ENCODE measurements at regions not wholly inside any gene's neighbourhood (a gene's known extent, or its start where the extent isn't known, plus 50 kb on each side); places are given as distances from the start of the nearest gene placed in this dataset.

DNA sequence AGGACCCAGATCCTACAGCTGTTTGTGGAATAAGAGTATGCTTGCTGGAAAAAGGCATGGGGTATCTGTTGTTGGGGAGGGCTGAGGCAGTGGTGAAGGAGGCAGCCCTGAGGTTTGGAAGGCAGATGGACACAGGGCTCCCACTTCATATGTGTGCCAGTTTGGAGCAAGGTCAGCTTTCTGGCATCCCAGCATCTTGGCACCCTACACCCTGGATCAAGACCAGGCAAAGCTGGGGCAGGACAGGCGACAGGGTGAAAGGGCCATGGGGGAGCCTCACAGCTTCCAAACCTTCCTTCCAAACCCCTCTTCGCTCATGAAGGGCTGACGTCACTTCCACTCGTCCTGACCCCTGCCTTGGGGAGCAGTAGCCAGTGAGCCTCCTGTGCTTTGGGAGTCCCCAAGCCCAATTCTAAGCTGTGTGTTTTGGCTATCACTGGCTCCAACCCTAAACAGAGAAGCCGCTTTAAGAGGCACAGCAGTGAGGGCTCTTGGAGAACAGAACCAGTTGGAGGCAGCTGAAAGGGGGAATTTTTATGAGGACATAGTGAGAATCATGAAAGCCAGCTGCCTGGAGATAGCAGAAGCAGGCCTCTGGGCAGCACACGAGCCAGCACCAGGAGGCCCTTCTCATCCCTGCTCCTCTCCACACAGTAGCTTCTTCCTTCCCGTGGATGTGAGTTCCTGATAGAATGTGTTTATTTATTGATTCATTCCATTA, 448.6 kb upstream of the CDH4 start:
- Histone ChIP-seq H3K27me3 (replicated peaks in 1 of 2; ENCODE audit: control insufficient read depth in 2 of 2, extremely low read depth in 1 of 2, insufficient read depth in 2 of 2, low read length in 1 of 2) (peaks cover 0 to 3% of the 10 kb centered on the region in 2 experiments), H3K36me3 (ENCODE audit: control insufficient read depth in 2 of 2, extremely low read depth in 1 of 2, insufficient read depth in 1 of 2, low read length in 1 of 2) (no peaks in the 10 kb centered on the region), H3K4me3 (ENCODE audit: control insufficient read depth in 1 of 2, extremely low read depth in 1 of 2, low read length in 1 of 2) (no peak overlapping the region), H3K9me3 (no peaks in the 10 kb centered on the region), H3K27ac (ENCODE audit: low read length) (no peak overlapping the region), H3K4me1 (ENCODE audit: control insufficient read depth in 1 of 2, extremely low read depth in 1 of 2, insufficient read depth in 2 of 2, low read length in 2 of 2) (no peaks in the 10 kb centered on the region)
- Mint-ChIP-seq H3K36me3 (no peaks in the 10 kb centered on the region), H3K27me3 (peaks cover 0 to 8% of the 10 kb centered on the region in 2 donors), H3K9me3 (peaks cover 0 to 12% (median 11%) of the 10 kb centered on the region in 3 donors), H3K27ac (no peak overlapping the region), H3K4me1 (no peaks in the 10 kb centered on the region), H3K4me3 (no peak overlapping the region)
- ChIA-PET CTCF (no interaction called here), POLR2A (no interaction called here)
- no peak for ATAC-seq (replicated peaks in 1 of 4)
- 68% methylated on average over 4 of the region's 7 CpGs for WGBS (ENCODE audit: insufficient coverage)
- DNase-seq = no peak

DNA sequence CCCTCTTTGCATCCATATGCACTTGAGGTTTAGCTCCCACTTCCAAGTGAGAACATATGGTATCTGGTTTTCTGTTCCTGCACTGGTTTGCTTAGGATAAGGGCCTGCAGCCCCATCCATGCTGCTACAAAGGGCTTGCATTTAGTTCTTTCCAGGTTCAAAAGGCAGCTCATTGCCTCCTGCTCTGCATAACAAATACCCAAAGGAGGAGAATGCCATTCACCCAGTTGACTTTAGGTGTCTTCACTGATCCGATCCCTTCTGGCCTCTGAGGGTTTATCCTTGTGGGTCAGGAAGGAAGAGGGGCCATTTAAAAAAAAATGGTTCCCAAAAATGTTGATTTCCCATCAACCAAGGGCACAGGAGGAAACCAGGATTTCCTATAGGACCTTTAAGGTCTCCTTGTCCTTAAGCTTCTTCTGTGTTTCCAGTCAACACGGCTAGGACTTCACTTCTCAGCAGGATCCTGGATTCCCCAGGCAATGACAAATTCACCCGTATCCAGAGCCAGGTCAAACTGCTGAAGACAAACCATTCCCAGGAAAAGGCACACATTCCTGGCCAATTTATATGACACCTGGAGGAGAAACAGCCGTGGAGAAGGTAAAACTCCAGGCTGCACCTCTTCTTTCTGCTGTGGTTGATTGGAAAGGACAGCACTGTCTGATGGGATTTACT, 447.7 kb upstream of the CDH4 start:
- ChIA-PET POLR2A (no interaction called here), CTCF (no interaction called here)
- 60% methylated on average over 1 of the region's 4 CpGs for WGBS (ENCODE audit: insufficient coverage)

GRCh38 chr20:60804918-60805630, 447.0 kb upstream of the CDH4 start:
- Mint-ChIP-seq H3K27me3 (peaks cover 0 to 8% of the 10 kb centered on the region in 2 donors), H3K4me3 (no peak overlapping the region), H3K27ac (no peak overlapping the region), H3K9me3 (peaks cover 0 to 9% (median 8%) of the 10 kb centered on the region in 3 donors), H3K36me3 (no peaks in the 10 kb centered on the region), H3K4me1 (no peaks in the 10 kb centered on the region)
- DNase-seq (no peak), ATAC-seq (replicated peaks in 1 of 4) (no peak)
- Histone ChIP-seq H3K4me1 (ENCODE audit: control insufficient read depth in 1 of 2, extremely low read depth in 1 of 2, insufficient read depth in 2 of 2, low read length in 2 of 2) (no peaks in the 10 kb centered on the region), H3K9me3 (no peaks in the 10 kb centered on the region), H3K4me3 (ENCODE audit: control insufficient read depth in 1 of 2, extremely low read depth in 1 of 2, low read length in 1 of 2) (no peak overlapping the region), H3K27me3 (replicated peaks in 1 of 2; ENCODE audit: control insufficient read depth in 2 of 2, extremely low read depth in 1 of 2, insufficient read depth in 2 of 2, low read length in 1 of 2) (peaks cover 0 to 5% of the 10 kb centered on the region in 2 experiments), H3K36me3 (ENCODE audit: control insufficient read depth in 2 of 2, extremely low read depth in 1 of 2, insufficient read depth in 1 of 2, low read length in 1 of 2) (no peaks in the 10 kb centered on the region), H3K27ac (ENCODE audit: low read length) (no peak overlapping the region)
- ChIA-PET POLR2A (no interaction called here), CTCF (no interaction called here)
- WGBS (ENCODE audit: insufficient coverage) = 13% methylated on average over 3 of the region's 11 CpGs

More for the DNA sequence above, 447.7 kb upstream of the CDH4 start:
- H3K27ac ChIP-seq (ENCODE audit: low read length) = no peak overlapping the region
- peaks cover 0 to 11% (median 9%) of the 10 kb centered on the region in 3 donors for H3K9me3 Mint-ChIP-seq
- no peak overlapping the region for H3K4me3 ChIP-seq (ENCODE audit: control insufficient read depth in 1 of 2, extremely low read depth in 1 of 2, low read length in 1 of 2)
- peaks cover 0 to 5% of the 10 kb centered on the region in 2 experiments for H3K27me3 ChIP-seq (replicated peaks in 1 of 2; ENCODE audit: control insufficient read depth in 2 of 2, extremely low read depth in 1 of 2, insufficient read depth in 2 of 2, low read length in 1 of 2)
- no peaks in the 10 kb centered on the region for H3K9me3 ChIP-seq
- H3K27ac Mint-ChIP-seq = no peak overlapping the region
- no peak overlapping the region for H3K4me3 Mint-ChIP-seq
- DNase-seq (no peak), ATAC-seq (replicated peaks in 1 of 4) (no peak)
- no peaks in the 10 kb centered on the region for H3K4me1 Mint-ChIP-seq
- no peaks in the 10 kb centered on the region for H3K36me3 Mint-ChIP-seq
- H3K4me1 ChIP-seq (ENCODE audit: control insufficient read depth in 1 of 2, extremely low read depth in 1 of 2, insufficient read depth in 2 of 2, low read length in 2 of 2) = no peaks in the 10 kb centered on the region
- H3K36me3 ChIP-seq (ENCODE audit: control insufficient read depth in 2 of 2, extremely low read depth in 1 of 2, insufficient read depth in 1 of 2, low read length in 1 of 2) = no peaks in the 10 kb centered on the region
- peaks cover 0 to 8% of the 10 kb centered on the region in 2 donors for H3K27me3 Mint-ChIP-seq

- H3K27ac Mint-ChIP-seq = no peak overlapping the region
- CTCF ChIA-PET = no interaction called here
- no peaks in the 10 kb centered on the region for H3K4me1 Mint-ChIP-seq
- Histone ChIP-seq H3K27ac (ENCODE audit: low read length) (no peak overlapping the region), H3K27me3 (replicated peaks in 1 of 2; ENCODE audit: control insufficient read depth in 2 of 2, extremely low read depth in 1 of 2, insufficient read depth in 2 of 2, low read length in 1 of 2) (peaks cover 0 to 5% of the 10 kb centered on the region in 2 experiments), H3K4me3 (ENCODE audit: control insufficient read depth in 1 of 2, extremely low read depth in 1 of 2, low read length in 1 of 2) (no peak overlapping the region), H3K9me3 (no peaks in the 10 kb centered on the region), H3K36me3 (ENCODE audit: control insufficient read depth in 2 of 2, extremely low read depth in 1 of 2, insufficient read depth in 1 of 2, low read length in 1 of 2) (no peaks in the 10 kb centered on the region), H3K4me1 (ENCODE audit: control insufficient read depth in 1 of 2, extremely low read depth in 1 of 2, insufficient read depth in 2 of 2, low read length in 2 of 2) (no peaks in the 10 kb centered on the region)
- ATAC-seq (replicated peaks in 1 of 4) (no peak), DNase-seq (no peak)
- peaks cover 0 to 2% (median 0%) of the 10 kb centered on the region in 3 donors for H3K9me3 Mint-ChIP-seq
- no peaks in the 10 kb centered on the region for H3K36me3 Mint-ChIP-seq
- POLR2A ChIA-PET = no interaction called here
- peaks cover 0 to 4% of the 10 kb centered on the region in 2 donors for H3K27me3 Mint-ChIP-seq
- no peak overlapping the region for H3K4me3 Mint-ChIP-seq
- 79% methylated on average over 3 of the region's 6 CpGs for WGBS (ENCODE audit: insufficient coverage)
These were observed 445.7 kb upstream of the CDH4 start for GRCh38 chr20:60806354-60806753.

- Mint-ChIP-seq H3K36me3 (no peaks in the 10 kb centered on the region), H3K27ac (no peak overlapping the region), H3K4me3 (no peak overlapping the region), H3K4me1 (no peaks in the 10 kb centered on the region), H3K27me3 (peaks cover 0 to 4% of the 10 kb centered on the region in 2 donors), H3K9me3 (peaks cover 0 to 4% (median 0%) of the 10 kb centered on the region in 3 donors)
- Histone ChIP-seq H3K4me1 (ENCODE audit: control insufficient read depth in 1 of 2, extremely low read depth in 1 of 2, insufficient read depth in 2 of 2, low read length in 2 of 2) (no peaks in the 10 kb centered on the region), H3K27me3 (replicated peaks in 1 of 2; ENCODE audit: control insufficient read depth in 2 of 2, extremely low read depth in 1 of 2, insufficient read depth in 2 of 2, low read length in 1 of 2) (peaks cover 0 to 3% of the 10 kb centered on the region in 2 experiments), H3K27ac (ENCODE audit: low read length) (no peak overlapping the region), H3K36me3 (ENCODE audit: control insufficient read depth in 2 of 2, extremely low read depth in 1 of 2, insufficient read depth in 1 of 2, low read length in 1 of 2) (no peaks in the 10 kb centered on the region), H3K9me3 (no peaks in the 10 kb centered on the region), H3K4me3 (ENCODE audit: control insufficient read depth in 1 of 2, extremely low read depth in 1 of 2, low read length in 1 of 2) (no peak overlapping the region)
- 96% methylated on average over 3 of the region's 5 CpGs for WGBS (ENCODE audit: insufficient coverage)
- DNase-seq (no peak), ATAC-seq (replicated peaks in 1 of 4) (no peak)
- ChIA-PET CTCF (no interaction called here), POLR2A (no interaction called here)
These were observed 445.2 kb upstream of the CDH4 start for GRCh38 chr20:60806824-60807223.

- Histone ChIP-seq H3K27ac (ENCODE audit: low read length) (no peak overlapping the region), H3K27me3 (replicated peaks in 1 of 2; ENCODE audit: control insufficient read depth in 2 of 2, extremely low read depth in 1 of 2, insufficient read depth in 2 of 2, low read length in 1 of 2) (peaks cover 0 to 2% of the 10 kb centered on the region in 2 experiments), H3K4me3 (ENCODE audit: control insufficient read depth in 1 of 2, extremely low read depth in 1 of 2, low read length in 1 of 2) (no peak overlapping the region), H3K36me3 (ENCODE audit: control insufficient read depth in 2 of 2, extremely low read depth in 1 of 2, insufficient read depth in 1 of 2, low read length in 1 of 2) (no peaks in the 10 kb centered on the region), H3K9me3 (no peaks in the 10 kb centered on the region), H3K4me1 (ENCODE audit: control insufficient read depth in 1 of 2, extremely low read depth in 1 of 2, insufficient read depth in 2 of 2, low read length in 2 of 2) (no peaks in the 10 kb centered on the region)
- ChIA-PET POLR2A (no interaction called here), CTCF (no interaction called here)
- no peak for ATAC-seq (replicated peaks in 1 of 4)
- 80% methylated on average over 9 of the region's 16 CpGs for WGBS (ENCODE audit: insufficient coverage)
- Mint-ChIP-seq H3K27me3 (peaks cover 0 to 4% of the 10 kb centered on the region in 2 donors), H3K4me3 (no peak overlapping the region), H3K27ac (no peak overlapping the region), H3K36me3 (no peaks in the 10 kb centered on the region), H3K9me3 (peaks cover 0 to 7% (median 0%) of the 10 kb centered on the region in 3 donors), H3K4me1 (no peaks in the 10 kb centered on the region)
- no peak for DNase-seq
These were observed 443.9 kb upstream of the CDH4 start for GRCh38 chr20:60808003-60808672.

All from T-cell (primary cell).